NT2/D1 (cell line): ENCODE measurements at regions not wholly inside any gene's neighbourhood (a gene's known extent, or its start where the extent isn't known, plus 50 kb on each side); places are given as distances from the start of the nearest gene placed in this dataset.

Experiments used
- SUZ12 ChIP-seq: IDR thresholded peaks from 2 replicates; pipeline ENCODE4 v1.6.1; 2011; ENCODE audit not compliant: insufficient read length, insufficient read depth; ENCODE audit errors: extremely low read depth
- YY1 ChIP-seq: IDR thresholded peaks from 2 replicates; pipeline ENCODE4 v1.6.1; 2011; ENCODE audit not compliant: insufficient read length, insufficient read depth

DNA sequence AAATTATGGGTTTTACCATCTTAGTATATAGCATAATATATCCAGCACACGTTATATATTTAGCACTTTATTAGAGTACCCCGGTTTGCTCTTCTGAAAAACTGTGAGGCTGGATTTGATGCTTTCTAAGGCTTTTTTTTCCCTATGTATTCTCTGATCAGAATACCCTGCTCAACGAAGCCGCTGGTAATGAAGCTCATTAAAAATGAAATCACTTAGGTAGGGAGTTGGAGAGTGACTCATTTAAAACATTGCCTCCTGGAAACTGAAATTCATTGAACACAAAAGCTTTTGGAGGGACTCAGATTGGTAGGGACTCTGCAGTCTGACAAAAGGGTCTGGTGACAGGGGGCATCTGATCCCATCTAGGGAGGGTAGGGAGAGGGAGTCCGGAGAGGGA, 365.4 kb upstream of the MEX3C start:
- TF ChIP-seq SUZ12 (no peak), YY1 (no peak)
